GM19455 (cell line): ENCODE measurements at regions not wholly inside any gene's neighbourhood (a gene's known extent, or its start where the extent isn't known, plus 50 kb on each side); places are given as distances from the start of the nearest gene placed in this dataset.
"Not testable (repeated sequence)": the region's sequence is repeated elsewhere in the genome, so short reads cannot be mapped to it uniquely, and the experiment has no call there.

Source experiments
- ATAC-seq: cut with Tn5 transposase; IDR thresholded peaks from one replicate; pipeline ENCODE4 v1.9.1; 2021; ENCODE audit not compliant: unreplicated experiment

DNA sequence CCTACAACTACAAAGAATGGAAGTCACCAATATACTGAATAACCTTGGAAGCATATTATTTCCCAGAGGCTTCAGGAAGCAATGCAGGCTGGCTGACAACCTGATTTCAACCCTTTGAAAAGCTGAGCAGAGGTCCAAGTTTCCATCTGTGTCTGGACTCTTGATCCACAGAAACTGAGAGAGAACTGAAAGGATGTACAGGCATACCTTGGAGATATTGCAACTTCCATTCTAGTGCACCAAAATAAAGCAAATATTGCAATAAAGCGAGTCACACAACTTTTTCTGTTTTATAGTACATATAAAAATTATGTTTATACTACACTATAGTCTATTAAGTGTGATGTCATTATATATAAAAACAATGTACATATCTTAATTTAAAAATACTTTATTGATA, 85.3 kb downstream of the TYW3 start:
- no peak for ATAC-seq

DNA sequence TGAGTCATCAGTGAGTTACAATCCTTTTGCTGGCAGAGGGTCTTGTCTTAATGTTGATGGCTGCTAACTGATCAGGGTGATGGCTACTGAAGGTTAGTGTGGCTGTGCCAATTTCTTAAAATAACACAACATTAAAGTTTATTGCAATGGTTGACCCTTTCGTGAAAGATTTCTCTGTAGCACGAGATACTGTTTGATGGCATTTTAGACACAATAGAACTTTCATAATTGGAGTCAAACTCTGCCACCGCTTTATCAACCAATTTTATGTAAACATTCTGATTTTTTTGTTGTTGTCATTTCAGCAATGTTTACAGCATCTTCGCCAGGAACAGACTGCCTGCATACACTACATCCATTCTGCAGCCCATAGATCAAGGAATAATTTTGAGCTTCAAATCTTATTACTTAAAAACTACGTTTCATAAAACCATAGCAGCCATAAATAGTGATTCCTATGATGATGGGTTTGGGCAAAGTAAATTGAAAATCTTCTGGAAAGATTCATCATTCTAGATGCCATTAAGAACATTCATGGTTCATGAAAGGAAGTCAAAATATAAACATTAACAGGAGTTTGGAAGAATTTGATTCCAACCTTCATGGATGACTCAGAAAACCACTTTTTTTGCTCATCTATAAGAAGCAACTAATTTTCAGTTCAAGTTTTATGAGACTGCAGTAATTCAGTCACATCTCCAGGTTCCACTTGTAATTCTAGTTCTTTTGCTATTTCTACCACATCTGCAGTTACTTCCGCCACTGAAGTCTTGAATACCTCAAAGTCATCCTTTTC, 85.9 kb downstream of the TYW3 start:
- ATAC-seq: no peak

DNA sequence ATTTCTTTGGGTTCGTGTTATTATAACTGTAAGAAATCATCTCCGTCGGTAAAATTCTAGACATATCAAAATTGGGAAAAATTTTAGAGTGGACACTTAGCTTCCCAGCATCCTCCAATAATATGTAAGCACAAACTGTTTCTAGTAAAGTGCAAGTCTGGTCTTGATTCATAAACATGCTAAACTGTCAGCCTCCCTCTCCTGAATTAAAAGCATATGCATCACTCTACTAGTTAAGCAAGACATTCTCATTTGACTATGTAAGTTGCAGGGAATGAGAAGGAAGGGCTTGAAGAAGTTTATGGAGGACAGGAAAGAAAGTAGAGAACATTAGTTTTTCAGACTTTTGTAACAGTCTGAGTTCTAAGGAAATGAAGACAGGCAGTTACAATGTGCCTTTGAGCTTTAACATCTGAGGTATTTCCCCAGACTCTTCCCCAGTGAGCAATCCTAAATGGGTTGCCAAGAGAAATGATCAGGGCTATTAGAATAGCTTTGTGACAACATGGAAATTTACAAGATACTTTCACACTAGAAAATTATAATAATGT, 90.0 kb downstream of the TYW3 start:
- no peak for ATAC-seq

DNA sequence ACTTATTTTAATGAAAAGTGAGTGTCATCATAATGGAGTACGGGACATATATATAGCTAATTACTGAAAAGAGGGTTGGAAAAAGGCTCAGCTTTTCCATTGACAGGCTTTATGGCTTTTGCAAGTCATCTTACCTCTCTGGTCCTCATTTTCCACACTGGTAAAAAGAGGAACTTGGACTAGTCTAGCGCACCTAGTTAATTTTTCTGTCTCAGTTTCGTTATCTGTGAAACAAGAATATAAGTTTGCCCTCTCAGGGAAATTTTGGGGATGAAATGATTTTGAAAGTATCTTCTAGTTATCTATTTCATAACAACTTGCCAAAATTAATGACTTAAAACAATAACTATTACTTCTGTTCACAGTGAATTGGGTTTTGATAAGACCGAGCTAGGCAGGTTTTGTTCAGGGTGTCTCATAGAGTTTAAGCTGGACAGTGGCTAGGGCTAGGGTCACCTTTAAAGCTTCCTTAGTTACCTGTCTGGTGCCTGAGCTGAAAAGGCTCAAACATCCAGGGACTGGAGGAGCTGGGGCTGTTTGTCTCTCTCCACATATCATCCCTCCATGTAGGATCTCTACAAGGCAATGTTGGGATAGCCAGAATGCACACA, 91.7 kb downstream of the TYW3 start:
- peak; percentile 94 for ATAC-seq

DNA sequence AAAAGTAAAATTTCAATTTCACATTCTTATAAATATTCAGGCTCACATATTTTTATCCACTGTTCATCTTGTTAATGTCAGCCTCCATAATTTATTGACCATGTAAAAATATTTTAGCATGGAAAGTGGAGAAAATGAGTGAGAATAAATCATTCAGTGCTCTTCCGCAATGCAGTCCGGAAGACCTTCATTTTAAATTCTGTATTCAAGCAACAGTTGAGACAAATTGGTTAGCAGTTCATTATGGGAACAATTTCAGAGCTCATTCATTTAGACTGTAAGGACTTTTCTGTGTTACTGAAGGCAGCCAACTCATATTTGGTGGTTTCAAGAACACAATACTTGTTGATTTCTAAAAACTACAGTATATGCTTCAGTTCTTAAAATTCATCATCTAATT, 97.8 kb downstream of the TYW3 start:
- no peak for ATAC-seq

DNA sequence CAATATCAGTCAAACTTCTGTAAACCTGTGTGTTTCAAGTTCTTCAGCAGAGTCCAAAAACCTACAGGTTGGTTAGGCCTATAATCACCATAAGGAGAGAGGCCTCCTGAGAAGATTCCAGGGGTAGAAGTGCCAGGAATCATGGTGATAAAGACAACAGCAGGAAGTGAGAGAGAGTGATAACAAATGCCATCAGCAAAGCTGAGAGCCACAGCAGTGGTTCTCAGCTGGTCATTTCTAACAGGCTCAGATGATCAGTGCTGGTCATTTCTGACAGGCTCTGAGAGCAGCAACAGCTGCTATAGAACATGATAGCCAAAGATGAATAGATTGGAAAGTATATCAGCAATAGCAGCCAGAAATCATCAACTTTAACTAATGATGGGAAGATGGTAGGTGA, 101.3 kb downstream of the TYW3 start:
- no peak for ATAC-seq

DNA sequence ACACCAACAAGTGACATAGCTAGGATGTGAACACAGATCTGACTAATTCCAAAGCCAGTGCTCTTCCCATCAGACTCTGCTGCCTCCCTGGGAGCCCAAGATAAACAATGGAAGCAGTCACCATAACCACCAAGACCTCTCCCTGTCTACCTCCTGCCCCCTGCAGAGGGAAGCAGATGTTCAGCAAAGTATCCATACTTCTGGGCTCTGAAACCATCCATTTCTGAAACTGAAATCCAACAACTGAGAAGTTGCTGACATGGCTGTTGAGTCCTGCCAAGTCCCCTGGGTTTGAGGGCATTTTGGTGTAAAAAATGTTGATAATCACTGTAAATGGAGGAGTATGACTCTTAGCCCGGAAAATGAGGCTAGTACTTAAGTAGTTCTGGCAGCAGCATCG, 102.1 kb downstream of the TYW3 start:
- no peak for ATAC-seq

DNA sequence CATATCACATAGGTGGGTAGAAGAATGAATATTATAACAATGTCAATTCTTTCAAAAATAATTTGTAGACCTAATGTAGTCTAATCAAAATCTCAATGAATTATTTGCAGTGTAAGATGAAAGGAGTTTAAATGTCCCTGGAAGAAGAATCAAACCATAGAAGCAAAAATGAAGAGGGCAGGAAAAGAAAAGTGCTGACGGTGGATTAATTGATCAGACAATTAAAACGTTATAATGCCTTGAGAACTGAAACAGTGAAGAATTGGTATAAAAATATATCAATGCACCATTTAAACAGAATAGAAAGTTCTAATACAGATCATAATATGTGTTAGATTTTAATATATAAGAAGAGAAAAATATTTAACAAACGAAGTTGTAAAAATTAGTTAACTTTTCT, 109.8 kb downstream of the TYW3 start:
- ATAC-seq: no peak

DNA sequence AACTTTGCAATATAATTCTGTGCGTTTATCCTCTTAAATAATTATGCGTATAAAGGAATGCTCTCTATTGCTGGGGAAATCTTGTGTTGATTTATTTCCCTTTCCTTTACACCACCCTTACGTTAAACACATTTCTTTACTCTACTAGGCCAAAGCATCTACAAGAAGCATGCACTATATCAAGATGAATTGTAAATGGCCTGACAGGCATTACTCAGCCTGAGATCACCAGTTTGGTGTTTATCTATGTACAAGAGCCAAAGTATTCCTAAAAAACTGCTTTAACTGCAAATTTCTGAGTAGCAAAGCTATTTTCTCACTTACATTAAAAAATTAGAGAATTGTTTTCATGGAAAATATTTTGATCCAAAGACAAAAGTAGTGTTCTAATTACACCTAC, 114.8 kb downstream of the TYW3 start:
- ATAC-seq: no peak

DNA sequence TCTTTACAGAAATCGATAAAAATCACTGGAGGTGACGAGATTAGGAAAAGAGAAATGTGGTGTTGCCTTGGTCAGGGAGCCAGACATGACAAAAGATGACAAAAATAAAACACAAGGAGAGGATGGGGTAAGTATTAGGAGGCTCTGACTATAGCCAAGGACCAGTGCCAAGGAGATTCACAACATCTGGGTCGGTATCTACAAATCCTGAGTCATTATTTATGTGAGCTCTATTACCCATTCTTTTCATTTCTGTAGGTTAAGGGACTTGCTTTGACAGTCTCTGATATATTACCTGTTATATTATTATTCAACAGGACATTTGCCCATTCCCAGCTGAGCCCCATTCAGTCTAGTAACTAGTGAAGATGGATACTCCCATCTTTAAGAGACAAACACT, 120.8 kb downstream of the TYW3 start:
- no peak for ATAC-seq

DNA sequence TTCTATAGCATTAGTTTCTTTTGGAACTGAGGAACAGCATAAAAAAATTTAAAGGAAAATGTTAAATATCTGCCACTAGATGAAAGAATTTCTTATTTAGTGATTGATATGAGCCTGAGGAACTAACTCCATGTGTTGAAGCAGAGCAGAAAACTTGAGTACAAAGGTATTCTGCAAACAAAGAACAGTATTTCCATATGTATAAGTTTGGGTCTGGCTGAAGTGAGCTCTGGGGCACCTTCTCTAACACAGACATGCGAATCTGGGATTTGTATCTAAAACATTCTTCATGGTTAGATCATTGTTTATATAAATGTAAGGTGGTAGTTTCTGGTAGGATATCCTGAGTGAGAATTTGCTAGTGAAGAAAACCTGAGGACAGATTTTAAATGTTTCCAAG, 123.2 kb downstream of the TYW3 start:
- no peak for ATAC-seq

DNA sequence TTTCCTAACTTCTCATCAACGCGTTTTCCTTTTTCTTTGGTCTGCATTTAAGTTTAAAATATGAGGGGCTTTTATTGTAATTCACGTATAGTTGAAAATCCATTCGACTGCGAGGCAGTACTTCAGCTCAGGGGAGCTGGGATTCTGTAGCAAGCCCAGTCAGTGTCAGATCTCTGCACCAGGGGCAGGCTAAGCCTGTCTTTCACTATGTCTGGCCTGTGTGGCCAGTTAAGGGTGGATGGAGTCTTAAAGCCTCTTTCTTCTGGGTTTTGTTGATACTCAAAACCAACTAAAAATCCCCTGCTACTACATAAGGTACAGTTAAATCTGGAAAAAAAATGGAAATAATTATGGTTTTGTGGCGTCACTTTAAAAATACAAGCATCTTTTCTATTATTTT, 124.7 kb downstream of the TYW3 start:
- peak; percentile 37 for ATAC-seq

DNA sequence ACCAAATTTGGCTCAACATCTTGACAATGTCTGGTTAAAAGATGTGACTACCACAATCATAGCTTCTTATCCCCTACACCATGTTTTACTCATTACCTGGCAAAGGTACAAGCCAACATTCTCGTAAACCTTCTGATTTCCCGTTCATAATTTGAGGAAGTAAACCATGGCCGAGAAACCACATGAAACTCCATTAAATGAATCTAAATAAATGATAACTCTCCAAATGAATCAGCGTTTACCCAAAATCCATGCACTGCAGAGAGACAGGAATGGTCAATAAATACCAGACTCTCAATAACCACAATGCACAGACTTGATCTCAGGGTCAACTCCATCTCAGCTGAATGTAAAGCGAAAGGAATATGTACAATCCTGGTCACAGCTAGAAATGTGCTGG, 125.2 kb downstream of the TYW3 start:
- peak; percentile 69 for ATAC-seq

DNA sequence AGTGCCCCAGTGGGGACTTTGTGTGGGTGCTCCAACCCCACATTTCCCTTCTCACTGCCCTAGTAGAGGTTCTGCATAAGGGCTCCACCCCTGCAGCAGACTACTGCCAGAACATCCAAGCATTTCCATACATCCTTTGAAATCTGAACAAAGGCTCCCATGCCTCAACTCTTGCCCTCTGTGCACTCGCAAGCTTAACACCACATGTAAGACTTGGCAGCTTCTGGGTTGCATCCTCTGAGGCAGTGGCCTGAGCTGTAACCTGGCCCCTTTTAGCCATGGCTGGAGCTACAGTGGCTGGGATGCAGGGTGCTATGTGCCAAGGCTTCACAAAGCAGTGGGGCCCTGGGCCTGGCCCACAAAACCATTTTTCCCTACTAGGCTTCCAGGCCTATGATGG, 128.9 kb downstream of the TYW3 start:
- no peak for ATAC-seq

DNA sequence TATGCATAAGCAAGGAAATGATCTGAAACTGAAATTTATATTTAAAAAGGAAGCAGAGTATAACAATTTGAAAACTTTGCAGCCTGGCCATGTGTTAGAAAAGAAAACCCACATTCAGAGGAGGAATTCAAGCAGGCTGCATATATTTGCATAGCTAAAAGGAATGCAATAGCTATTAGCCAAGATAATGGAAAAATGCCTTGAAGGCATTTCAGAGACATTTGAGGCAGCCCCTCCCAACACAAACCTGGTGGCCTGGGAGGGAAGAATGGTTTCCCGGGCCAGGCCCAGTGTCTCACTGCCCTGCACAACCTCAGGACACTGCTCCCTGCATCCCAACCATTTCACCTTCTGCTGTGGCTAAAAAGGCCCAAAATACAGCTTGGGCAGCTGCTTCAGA, 136.8 kb downstream of the TYW3 start:
- ATAC-seq: no peak

DNA sequence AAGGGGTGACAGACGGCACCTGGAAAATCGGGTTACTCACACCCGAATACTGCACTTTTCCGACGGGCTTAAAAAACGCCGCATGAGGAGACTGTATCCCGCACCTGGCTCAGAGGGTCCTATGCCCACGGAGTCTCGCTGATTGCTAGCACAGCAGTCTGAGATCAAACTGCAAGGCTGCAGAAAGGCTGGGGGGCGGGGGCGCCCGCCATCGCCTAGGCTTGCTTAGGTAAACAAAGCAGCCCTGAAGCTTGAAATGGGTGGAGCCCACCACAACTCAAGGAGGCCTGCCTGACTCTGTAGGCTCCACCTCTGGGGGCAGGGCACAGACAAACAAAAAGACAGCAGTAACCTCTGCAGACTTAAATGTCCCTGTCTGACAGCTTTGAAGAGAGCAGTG, 144.4 kb downstream of the TYW3 start:
- not testable (repeated sequence) for ATAC-seq

DNA sequence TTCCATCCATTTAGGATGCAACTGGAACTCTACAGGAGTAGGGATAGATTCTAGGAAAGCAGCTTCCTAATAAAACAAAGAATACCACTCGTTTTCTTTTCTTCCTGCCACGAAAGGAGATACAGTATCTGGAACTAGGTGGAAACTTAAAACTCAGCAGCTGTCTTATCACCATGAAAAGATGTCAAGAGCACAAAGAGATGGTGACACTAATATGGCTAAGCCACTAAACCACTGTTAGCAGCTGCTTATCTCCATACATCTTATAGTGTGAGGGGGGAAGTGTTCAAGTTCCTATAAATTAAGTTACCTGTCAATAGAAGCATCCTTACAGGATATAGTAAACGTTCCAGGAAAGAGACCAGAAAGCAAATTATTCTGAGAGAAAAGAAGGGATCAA, 162.5 kb downstream of the TYW3 start:
- no peak for ATAC-seq

DNA sequence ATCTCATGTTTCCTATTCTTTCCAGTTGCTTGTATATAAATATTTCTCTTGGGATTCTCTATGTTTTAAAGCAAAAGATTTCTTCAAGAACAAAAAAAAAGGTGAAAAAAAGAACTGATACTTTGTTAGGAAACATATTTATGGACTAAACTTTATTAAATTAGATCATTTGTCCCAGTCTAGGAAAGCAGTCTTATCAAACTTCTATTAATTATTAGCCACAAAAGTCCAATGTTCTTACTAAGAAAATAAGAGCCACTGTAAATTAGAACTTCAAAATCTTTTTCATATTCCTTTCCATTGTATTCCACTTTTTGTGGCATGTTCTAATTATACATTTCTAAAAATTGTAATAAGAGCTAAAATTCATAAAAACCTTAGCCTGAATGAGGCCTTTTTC, 175.2 kb downstream of the TYW3 start:
- no peak for ATAC-seq

DNA sequence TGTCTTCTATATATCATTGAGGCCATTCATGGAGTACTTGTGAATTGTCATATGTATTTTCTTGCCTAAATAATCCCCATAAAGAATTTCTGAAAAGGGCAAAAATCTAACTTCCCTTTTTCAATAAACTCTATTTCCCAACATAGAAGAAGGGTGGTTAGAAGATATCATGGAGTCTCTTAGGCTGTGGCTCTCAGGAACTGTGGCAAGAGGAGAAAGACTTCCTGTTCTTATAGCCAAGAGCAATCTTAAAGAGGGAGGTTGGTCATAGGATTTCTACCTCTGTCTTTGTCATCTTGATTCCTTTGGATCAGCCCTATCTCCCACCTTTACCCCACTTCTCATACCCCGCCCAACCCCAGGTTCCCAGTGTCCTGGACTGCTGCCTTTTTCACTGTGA, 175.8 kb downstream of the TYW3 start:
- no peak for ATAC-seq

DNA sequence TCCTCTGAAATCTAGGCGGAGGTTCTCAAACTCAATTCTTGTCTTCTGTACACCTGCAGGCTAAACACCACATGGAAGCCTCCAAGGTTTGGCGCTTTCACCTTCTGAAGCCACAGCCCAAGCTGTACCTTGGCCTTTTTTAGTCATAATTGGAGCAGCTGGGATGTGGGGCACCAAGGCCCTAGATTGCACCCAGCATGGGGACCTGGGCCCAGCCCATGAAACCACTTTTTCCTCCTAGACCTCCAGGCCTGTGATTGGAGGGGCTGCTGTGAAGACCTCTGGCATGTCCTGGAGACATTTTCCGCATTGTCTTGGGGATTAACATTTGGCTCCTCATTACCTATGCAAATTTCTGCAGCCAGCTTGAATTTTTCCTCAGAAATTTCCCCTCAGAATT, 181.0 kb downstream of the TYW3 start:
- ATAC-seq: no peak

DNA sequence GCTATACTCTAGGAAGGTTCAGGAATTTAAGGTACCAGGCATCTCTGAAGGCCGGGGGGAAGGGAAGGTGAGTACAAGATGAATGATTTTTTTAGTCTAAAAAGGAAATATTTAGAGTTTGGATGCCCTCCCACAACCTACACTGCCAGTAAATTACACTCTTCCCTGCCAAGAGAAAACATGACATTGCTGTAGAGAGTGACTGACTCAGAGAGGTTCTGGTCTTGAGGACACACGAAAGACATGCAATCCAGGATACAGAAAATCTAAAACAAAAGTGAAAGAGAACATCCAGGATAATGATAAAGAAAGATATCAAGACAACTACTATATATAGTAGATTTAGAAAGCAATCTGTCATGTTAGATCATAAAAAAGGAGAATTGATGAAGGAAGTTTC, 200.5 kb downstream of the TYW3 start:
- no peak for ATAC-seq

DNA sequence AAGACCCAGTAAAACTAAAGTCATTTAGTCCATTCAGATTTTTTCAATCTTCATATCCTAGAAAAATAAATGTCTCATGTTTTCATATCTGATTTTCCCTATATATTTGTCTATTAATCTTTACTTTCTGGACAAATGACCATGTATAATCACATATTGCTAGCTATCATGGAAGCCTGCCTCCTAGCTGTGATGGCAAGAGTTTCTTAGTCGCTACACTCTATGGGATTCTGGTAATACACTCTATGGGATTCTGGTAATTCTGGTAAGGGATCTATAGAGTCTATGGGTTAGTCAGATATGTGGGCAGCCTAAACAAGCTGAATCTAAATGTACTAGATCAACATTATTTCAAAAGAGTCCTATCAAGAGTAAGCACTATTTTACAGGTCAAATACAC, 198.7 kb upstream of the LHX8 start:
- no peak for ATAC-seq

DNA sequence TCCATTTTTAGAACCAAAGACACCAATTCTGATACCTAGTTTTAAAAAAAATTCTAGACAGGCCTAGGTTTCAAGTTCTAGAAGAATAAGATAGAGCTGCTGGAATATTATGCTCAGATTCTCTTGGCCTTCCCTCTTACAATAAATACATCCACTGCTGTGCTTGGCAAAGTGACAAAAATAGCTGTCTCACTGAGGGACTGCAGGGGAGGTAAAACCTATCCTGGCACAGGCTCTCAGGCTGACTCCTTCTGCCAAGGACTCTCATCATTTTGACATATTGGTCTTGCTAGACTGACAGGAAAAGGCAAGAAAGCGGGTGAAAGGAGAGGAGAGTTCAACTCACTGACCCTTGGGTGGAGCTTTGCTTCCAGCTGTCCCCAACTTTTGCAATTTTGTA, 197.0 kb upstream of the LHX8 start:
- ATAC-seq: no peak
